Liver (tissue), 3 donors: ENCODE measurements at regions not wholly inside any gene's neighbourhood (a gene's known extent, or its start where the extent isn't known, plus 50 kb on each side); places are given as distances from the start of the nearest gene placed in this dataset.

ENCODE experiments used
- EGR1 ChIP-seq, 2 donors: IDR thresholded peaks; 2 replicates each; pipeline ENCODE4 v1.6.1; 2016 to 2018; ENCODE audit warnings: antibody characterized with exemption in 2 of 2, low read depth in 2 of 2
- GABPA ChIP-seq, 2 donors: IDR thresholded peaks in 1 of 2; conservative IDR thresholded peaks in 1 of 2; 2 replicates each; pipeline ENCODE4 v1.6.1; 2016; ENCODE audit warnings: antibody characterized with exemption in 2 of 2, mild to moderate bottlenecking in 1 of 2, moderate library complexity in 1 of 2
- JUND ChIP-seq, 2 donors: IDR thresholded peaks; 2 replicates each; pipeline ENCODE4 v1.6.1; 2016; ENCODE audit warnings: antibody characterized with exemption in 2 of 2
- RXRA ChIP-seq, 2 donors: IDR thresholded peaks; 2 replicates each; pipeline ENCODE4 v1.6.1; 2017 to 2018; ENCODE audit warnings: antibody characterized with exemption in 2 of 2, mild to moderate bottlenecking in 1 of 2
- SP1 ChIP-seq: IDR thresholded peaks from 2 replicates; pipeline ENCODE4 v1.6.1; 2018; ENCODE audit warnings: antibody characterized with exemption, mild to moderate bottlenecking
- TAF1 ChIP-seq: conservative IDR thresholded peaks from 2 replicates; pipeline ENCODE4 v1.6.1; 2016; ENCODE audit warnings: antibody characterized with exemption, mild to moderate bottlenecking
- YY1 ChIP-seq: IDR thresholded peaks from 2 replicates; pipeline ENCODE4 v1.6.1; 2016; ENCODE audit warnings: antibody characterized with exemption, mild to moderate bottlenecking
- TF ChIP-seq, protein P1 (sequence below): fragments of 150-350 bp; IDR thresholded peaks from 2 replicates; pipeline ENCODE4 v1.5.1; 2017; ENCODE audit warnings: improper control_type of control experiment, low read depth, low read length; ENCODE audit not compliant: missing input control
- TF ChIP-seq, protein P2 (sequence below): IDR thresholded peaks from 2 replicates; pipeline ENCODE4 v1.6.1; 2016; ENCODE audit warnings: antibody characterized with exemption
- TF ChIP-seq, protein P3 (sequence below): IDR thresholded peaks from 2 replicates; pipeline ENCODE4 v1.6.1; 2016; ENCODE audit warnings: antibody characterized with exemption
- TF ChIP-seq, protein P4 (sequence below): IDR thresholded peaks from 2 replicates; pipeline ENCODE4 v1.6.1; 2016; ENCODE audit warnings: antibody characterized with exemption, mild to moderate bottlenecking
- donor health status: healthy.
- donor health status: healthy.

DNA sequence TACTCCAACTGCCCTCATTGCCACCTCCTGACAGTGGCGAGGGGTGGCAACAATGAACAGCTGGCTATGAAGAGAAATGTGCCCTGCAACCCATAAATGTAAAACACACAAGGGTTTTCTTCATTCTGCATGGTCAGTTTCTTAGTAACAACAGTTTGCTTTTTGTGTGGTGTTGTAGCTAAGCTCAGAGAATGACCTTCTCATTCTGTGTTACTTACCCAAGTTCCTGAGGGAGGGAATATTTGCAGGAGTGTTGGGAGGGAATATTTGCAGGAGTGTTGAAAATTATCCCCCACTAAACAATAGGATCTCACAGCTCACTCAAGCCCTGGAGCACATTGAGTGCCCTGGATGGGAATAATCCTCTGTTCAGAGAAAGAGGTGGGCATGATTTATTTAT, 456.4 kb upstream of the CDH4 start:
- TF ChIP-seq JUND (IDR thresholded peaks at IDR 0.05) (no peak), SP1 (no peak), YY1 (no peak), EGR1 (IDR thresholded peaks at IDR 0.05; ENCODE audit: low read depth in 2 of 2) (no peak), RXRA (IDR thresholded peaks at IDR 0.05) (no peak), TAF1 (no peak), GABPA (IDR thresholded peaks at IDR 0.05 in 1 of 2, conservative IDR thresholded peaks at IDR 0.05 in 1 of 2) (no peak)
- TF ChIP-seq, protein P1, sequence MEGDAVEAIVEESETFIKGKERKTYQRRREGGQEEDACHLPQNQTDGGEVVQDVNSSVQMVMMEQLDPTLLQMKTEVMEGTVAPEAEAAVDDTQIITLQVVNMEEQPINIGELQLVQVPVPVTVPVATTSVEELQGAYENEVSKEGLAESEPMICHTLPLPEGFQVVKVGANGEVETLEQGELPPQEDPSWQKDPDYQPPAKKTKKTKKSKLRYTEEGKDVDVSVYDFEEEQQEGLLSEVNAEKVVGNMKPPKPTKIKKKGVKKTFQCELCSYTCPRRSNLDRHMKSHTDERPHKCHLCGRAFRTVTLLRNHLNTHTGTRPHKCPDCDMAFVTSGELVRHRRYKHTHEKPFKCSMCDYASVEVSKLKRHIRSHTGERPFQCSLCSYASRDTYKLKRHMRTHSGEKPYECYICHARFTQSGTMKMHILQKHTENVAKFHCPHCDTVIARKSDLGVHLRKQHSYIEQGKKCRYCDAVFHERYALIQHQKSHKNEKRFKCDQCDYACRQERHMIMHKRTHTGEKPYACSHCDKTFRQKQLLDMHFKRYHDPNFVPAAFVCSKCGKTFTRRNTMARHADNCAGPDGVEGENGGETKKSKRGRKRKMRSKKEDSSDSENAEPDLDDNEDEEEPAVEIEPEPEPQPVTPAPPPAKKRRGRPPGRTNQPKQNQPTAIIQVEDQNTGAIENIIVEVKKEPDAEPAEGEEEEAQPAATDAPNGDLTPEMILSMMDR: no peak
- TF ChIP-seq, protein P2, sequence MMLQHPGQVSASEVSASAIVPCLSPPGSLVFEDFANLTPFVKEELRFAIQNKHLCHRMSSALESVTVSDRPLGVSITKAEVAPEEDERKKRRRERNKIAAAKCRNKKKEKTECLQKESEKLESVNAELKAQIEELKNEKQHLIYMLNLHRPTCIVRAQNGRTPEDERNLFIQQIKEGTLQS: no peak
- TF ChIP-seq, protein P3, sequence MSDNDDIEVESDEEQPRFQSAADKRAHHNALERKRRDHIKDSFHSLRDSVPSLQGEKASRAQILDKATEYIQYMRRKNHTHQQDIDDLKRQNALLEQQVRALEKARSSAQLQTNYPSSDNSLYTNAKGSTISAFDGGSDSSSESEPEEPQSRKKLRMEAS: no peak
- TF ChIP-seq, protein P4, sequence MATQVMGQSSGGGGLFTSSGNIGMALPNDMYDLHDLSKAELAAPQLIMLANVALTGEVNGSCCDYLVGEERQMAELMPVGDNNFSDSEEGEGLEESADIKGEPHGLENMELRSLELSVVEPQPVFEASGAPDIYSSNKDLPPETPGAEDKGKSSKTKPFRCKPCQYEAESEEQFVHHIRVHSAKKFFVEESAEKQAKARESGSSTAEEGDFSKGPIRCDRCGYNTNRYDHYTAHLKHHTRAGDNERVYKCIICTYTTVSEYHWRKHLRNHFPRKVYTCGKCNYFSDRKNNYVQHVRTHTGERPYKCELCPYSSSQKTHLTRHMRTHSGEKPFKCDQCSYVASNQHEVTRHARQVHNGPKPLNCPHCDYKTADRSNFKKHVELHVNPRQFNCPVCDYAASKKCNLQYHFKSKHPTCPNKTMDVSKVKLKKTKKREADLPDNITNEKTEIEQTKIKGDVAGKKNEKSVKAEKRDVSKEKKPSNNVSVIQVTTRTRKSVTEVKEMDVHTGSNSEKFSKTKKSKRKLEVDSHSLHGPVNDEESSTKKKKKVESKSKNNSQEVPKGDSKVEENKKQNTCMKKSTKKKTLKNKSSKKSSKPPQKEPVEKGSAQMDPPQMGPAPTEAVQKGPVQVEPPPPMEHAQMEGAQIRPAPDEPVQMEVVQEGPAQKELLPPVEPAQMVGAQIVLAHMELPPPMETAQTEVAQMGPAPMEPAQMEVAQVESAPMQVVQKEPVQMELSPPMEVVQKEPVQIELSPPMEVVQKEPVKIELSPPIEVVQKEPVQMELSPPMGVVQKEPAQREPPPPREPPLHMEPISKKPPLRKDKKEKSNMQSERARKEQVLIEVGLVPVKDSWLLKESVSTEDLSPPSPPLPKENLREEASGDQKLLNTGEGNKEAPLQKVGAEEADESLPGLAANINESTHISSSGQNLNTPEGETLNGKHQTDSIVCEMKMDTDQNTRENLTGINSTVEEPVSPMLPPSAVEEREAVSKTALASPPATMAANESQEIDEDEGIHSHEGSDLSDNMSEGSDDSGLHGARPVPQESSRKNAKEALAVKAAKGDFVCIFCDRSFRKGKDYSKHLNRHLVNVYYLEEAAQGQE: no peak
